Caco-2 (cell line): ENCODE measurements at regions not wholly inside any gene's neighbourhood (a gene's known extent, or its start where the extent isn't known, plus 50 kb on each side); places are given as distances from the start of the nearest gene placed in this dataset.

Experiments used
- BruUV-seq: library from RNA; stranded (reverse); fragments of 400-500 nt; replicated peaks from 2 replicates; lab custom pipeline; 2021; lab: Mats Ljungman, UMichigan
- CTCF ChIA-PET: fragments of 300-600 bp; sonication (Branson Sonifier 250); formaldehyde crosslinking; loops from one replicate; lab custom pipeline; 2022; ENCODE audit warnings: antibody characterized with exemption; lab: Charles Lee
- POLR2A ChIA-PET: fragments of 300-600 bp; sonication (Branson Sonifier 250); formaldehyde crosslinking; loops from one replicate; lab custom pipeline; 2022; ENCODE audit warnings: antibody characterized with exemption; lab: Charles Lee
- DNase-seq, 2 experiments: peaks; one replicate each; pipeline versions ENCODE4 v3.0.0 to v3.0.0-alpha.2; 2020 to 2022
- H3K27me3 ChIP-seq: replicated peaks from 2 replicates; pipeline ENCODE4 v1.6.0; 2011; ENCODE audit warnings: low read length; ENCODE audit not compliant: control insufficient read depth, insufficient read depth
- H3K36me3 ChIP-seq: 2 replicates; pipeline ENCODE4 v1.5.1; 2011; ENCODE audit warnings: low read length; ENCODE audit not compliant: control insufficient read depth, insufficient read depth
- H3K4me1 ChIP-seq: fragments of 250-450 bp; sonication (Bioruptor Pico); 2 replicates; pipeline ENCODE4 v1.5.1; 2020; ENCODE audit warnings: mild to moderate bottlenecking
- H3K4me3 ChIP-seq: 2 replicates; pipeline ENCODE4 v1.5.1; 2011; ENCODE audit warnings: low read depth, mild to moderate bottlenecking, control low read depth, low read length
- H3K9me3 ChIP-seq: fragments of 250-450 bp; sonication (Bioruptor Pico); 2 replicates; pipeline ENCODE4 v1.5.1; 2020; ENCODE audit warnings: mild to moderate bottlenecking, moderate library complexity
- H3K27ac Mint-ChIP-seq: one replicate; pipeline ENCODE4 v1.8.0; 2022; ENCODE audit warnings: mixed read lengths; ENCODE audit not compliant: unreplicated experiment
- H3K27me3 Mint-ChIP-seq: one replicate; pipeline ENCODE4 v1.8.0; 2022; ENCODE audit warnings: mixed read lengths; ENCODE audit not compliant: insufficient read depth, unreplicated experiment
- H3K36me3 Mint-ChIP-seq: one replicate; pipeline ENCODE4 v1.8.0; 2022; ENCODE audit warnings: mild to moderate bottlenecking, mixed read lengths; ENCODE audit not compliant: insufficient read depth, unreplicated experiment
- H3K4me1 Mint-ChIP-seq: one replicate; pipeline ENCODE4 v1.8.0; 2022; ENCODE audit warnings: low read depth, mixed read lengths; ENCODE audit not compliant: unreplicated experiment
- H3K4me3 Mint-ChIP-seq: one replicate; pipeline ENCODE4 v1.8.0; 2022; ENCODE audit warnings: mild to moderate bottlenecking, moderate library complexity, mixed read lengths; ENCODE audit not compliant: unreplicated experiment
- H3K9me3 Mint-ChIP-seq: one replicate; pipeline ENCODE4 v1.8.0; 2022; ENCODE audit warnings: mixed read lengths; ENCODE audit not compliant: unreplicated experiment
- intact Hi-C: fragments of 100-400 bp; cut with micrococcal nuclease; formaldehyde crosslinking; loops from one replicate; pipeline ENCODE4 v1.10.0; 2022; ENCODE audit not compliant: unreplicated experiment
- TF ChIP-seq, protein P1 (sequence below), 2 experiments: fragments of 200-600 bp in 1 of 2; IDR thresholded peaks; 1 replicate in 1 of 2; 2 replicates in 1 of 2; pipeline versions ENCODE4 v1.5.1 to v1.8.0; 2011 to 2022; ENCODE audit warnings: antibody characterized with exemption in 1 of 2, control low read depth in 1 of 2, inconsistent platforms in 1 of 2, low read depth in 1 of 2, low read length in 1 of 2, mild to moderate bottlenecking in 1 of 2, moderate library complexity in 1 of 2; ENCODE audit not compliant: insufficient read depth in 1 of 2, severe bottlenecking in 1 of 2, unreplicated experiment in 1 of 2

DNA sequence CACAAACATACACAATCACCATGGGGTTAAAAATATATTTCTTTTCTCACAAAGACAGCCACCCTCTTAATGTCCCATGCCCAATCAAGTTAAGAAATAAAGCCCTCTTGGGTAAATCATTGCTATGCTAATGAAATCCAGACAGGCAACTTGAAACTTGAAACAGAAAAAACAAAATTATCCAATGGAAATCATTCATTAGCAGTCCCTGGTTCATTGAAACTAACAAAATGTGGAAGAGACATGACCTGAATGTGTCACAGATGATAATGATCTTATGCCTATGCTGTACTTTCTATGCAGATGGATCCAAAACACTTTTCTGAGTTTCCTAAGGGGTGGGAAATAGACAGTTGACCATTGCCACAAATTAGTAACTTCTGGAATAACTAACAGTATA lies 983.7 kb downstream of the MCTP2 start:
- Mint-ChIP-seq H3K27me3 (no peaks in the 10 kb centered on the region), H3K4me3 (no peak overlapping the region), H3K9me3 (peaks cover 6% of the 10 kb centered on the region), H3K4me1 (no peaks in the 10 kb centered on the region), H3K27ac (no peak overlapping the region), H3K36me3 (no peaks in the 10 kb centered on the region)
- CTCF ChIA-PET: no interaction called here
- POLR2A ChIA-PET: no interaction called here
- BruUV-seq: no TSS peak
- Histone ChIP-seq H3K4me3 (no peak overlapping the region), H3K9me3 (no peaks in the 10 kb centered on the region), H3K27me3 (no peaks in the 10 kb centered on the region), H3K36me3 (no peaks in the 10 kb centered on the region), H3K4me1 (no peaks in the 10 kb centered on the region)
- TF ChIP-seq, protein P1, sequence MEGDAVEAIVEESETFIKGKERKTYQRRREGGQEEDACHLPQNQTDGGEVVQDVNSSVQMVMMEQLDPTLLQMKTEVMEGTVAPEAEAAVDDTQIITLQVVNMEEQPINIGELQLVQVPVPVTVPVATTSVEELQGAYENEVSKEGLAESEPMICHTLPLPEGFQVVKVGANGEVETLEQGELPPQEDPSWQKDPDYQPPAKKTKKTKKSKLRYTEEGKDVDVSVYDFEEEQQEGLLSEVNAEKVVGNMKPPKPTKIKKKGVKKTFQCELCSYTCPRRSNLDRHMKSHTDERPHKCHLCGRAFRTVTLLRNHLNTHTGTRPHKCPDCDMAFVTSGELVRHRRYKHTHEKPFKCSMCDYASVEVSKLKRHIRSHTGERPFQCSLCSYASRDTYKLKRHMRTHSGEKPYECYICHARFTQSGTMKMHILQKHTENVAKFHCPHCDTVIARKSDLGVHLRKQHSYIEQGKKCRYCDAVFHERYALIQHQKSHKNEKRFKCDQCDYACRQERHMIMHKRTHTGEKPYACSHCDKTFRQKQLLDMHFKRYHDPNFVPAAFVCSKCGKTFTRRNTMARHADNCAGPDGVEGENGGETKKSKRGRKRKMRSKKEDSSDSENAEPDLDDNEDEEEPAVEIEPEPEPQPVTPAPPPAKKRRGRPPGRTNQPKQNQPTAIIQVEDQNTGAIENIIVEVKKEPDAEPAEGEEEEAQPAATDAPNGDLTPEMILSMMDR (IDR thresholded peaks at IDR 0.05; ENCODE audit: insufficient read depth in 1 of 2, low read depth in 1 of 2, low read length in 1 of 2, severe bottlenecking in 1 of 2, unreplicated experiment in 1 of 2): no peak
- intact Hi-C loops: no loop called here
- DNase-seq: no peak

DNA sequence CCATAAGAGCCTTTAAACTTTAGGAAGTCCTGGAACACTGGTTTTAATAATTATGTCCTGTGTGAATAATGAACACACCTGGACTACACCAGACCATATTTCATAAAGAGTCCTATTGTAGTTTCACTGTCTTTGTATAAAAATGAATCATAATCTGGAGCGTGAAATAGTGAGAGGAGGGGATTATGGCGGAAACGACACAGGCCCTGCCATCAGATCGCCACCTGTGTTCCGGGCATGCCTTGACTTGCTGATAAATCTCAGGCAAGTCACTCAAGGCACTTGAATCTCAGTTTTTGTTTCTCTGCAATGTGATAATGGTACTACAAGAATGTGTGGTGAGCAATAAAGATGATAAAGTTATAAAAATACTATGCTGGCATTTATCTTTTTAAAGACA lies 995.5 kb downstream of the MCTP2 start:
- no TSS peak for BruUV-seq
- Histone ChIP-seq H3K36me3 (no peaks in the 10 kb centered on the region), H3K4me3 (no peak overlapping the region), H3K4me1 (no peaks in the 10 kb centered on the region), H3K9me3 (no peaks in the 10 kb centered on the region), H3K27me3 (no peaks in the 10 kb centered on the region)
- H3K36me3 Mint-ChIP-seq: no peaks in the 10 kb centered on the region
- POLR2A ChIA-PET: no interaction called here
- intact Hi-C loops: no loop called here
- DNase-seq: no peak
- CTCF ChIA-PET: no interaction called here
- H3K9me3 Mint-ChIP-seq: no peaks in the 10 kb centered on the region
- no peaks in the 10 kb centered on the region for H3K27me3 Mint-ChIP-seq
- no peak overlapping the region for H3K4me3 Mint-ChIP-seq
- H3K4me1 Mint-ChIP-seq: no peaks in the 10 kb centered on the region
- no peak overlapping the region for H3K27ac Mint-ChIP-seq
- TF ChIP-seq, protein P1 (IDR thresholded peaks at IDR 0.05; ENCODE audit: insufficient read depth in 1 of 2, low read depth in 1 of 2, low read length in 1 of 2, severe bottlenecking in 1 of 2, unreplicated experiment in 1 of 2): no peak

DNA sequence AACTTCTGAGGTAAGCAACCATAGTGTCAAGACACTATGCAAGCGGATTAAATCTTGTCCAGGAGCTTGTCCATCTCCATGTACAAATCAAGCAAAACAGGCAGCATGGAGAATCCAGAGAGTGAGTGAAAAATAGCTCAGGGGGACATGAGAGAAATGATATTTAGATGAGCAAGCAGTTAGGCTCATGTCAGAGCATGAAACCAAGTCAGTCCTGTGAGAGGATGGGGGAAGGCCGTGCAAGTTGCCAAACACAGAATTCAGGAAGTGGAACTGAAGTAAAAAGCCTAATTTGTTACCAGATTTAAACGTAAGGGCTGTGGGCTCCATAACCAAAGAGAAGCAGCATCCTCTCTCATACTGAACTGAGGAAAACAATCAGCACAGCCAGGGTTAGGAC lies 995.9 kb downstream of the MCTP2 start:
- no TSS peak for BruUV-seq
- H3K36me3 ChIP-seq: no peaks in the 10 kb centered on the region
- Mint-ChIP-seq H3K4me1 (no peaks in the 10 kb centered on the region), H3K4me3 (no peak overlapping the region), H3K9me3 (no peaks in the 10 kb centered on the region), H3K36me3 (no peaks in the 10 kb centered on the region), H3K27me3 (no peaks in the 10 kb centered on the region), H3K27ac (no peak overlapping the region)
- intact Hi-C loops: no loop called here
- CTCF ChIA-PET: no interaction called here
- POLR2A ChIA-PET: no interaction called here
- H3K4me1 ChIP-seq: no peaks in the 10 kb centered on the region
- H3K27me3 ChIP-seq: no peaks in the 10 kb centered on the region
- H3K4me3 ChIP-seq: no peak overlapping the region
- TF ChIP-seq, protein P1 (IDR thresholded peaks at IDR 0.05; ENCODE audit: insufficient read depth in 1 of 2, low read depth in 1 of 2, low read length in 1 of 2, severe bottlenecking in 1 of 2, unreplicated experiment in 1 of 2): no peak
- DNase-seq: no peak
- no peaks in the 10 kb centered on the region for H3K9me3 ChIP-seq
